Esophagus muscularis mucosa (tissue), 4 donors: ENCODE measurements at regions not wholly inside any gene's neighbourhood (a gene's known extent, or its start where the extent isn't known, plus 50 kb on each side); places are given as distances from the start of the nearest gene placed in this dataset.

Experiments
- DNase-seq: peaks from one replicate; pipeline ENCODE4 v3.0.0-alpha.2; 2017; ENCODE audit errors: extremely low spot score
- H3K27ac ChIP-seq, 4 donors: fragments of 200-600 bp; sonication (generic); replicated peaks in 1 of 4; 1 replicate in 3 of 4; 2 replicates in 1 of 4; pipeline ENCODE4 v1.5.1; 2016 to 2019; ENCODE audit warnings: mild to moderate bottlenecking in 1 of 4
- H3K27me3 ChIP-seq, 4 donors: fragments of 200-600 bp; sonication (generic); one replicate each; pipeline versions ENCODE4 v1.5.1 to v1.6.0; 2016 to 2019
- H3K36me3 ChIP-seq, 4 donors: fragments of 200-600 bp; sonication (generic); one replicate each; pipeline ENCODE4 v1.5.1; 2016 to 2019
- H3K4me1 ChIP-seq, 4 donors: fragments of 200-600 bp; sonication (generic); one replicate each; pipeline ENCODE4 v1.5.1; 2016 to 2019
- H3K4me3 ChIP-seq, 4 donors: fragments of 200-600 bp; sonication (generic); 1 replicate in 2 of 4; 2 replicates in 2 of 4; pipeline ENCODE4 v1.5.1; 2016 to 2019; ENCODE audit warnings: mild to moderate bottlenecking in 4 of 4, moderate library complexity in 1 of 4
- H3K9me3 ChIP-seq, 4 donors: fragments of 200-600 bp; sonication (generic); 1 replicate in 3 of 4; 2 replicates in 1 of 4; pipeline ENCODE4 v1.5.1; 2016 to 2019
- EP300 ChIP-seq: sonication (generic); formaldehyde crosslinking; IDR thresholded peaks from one replicate; pipeline ENCODE4 v1.6.1; 2017; ENCODE audit warnings: antibody characterized with exemption
- POLR2A ChIP-seq: fragments of 450-650 bp; IDR thresholded peaks from one replicate; pipeline ENCODE4 v1.6.1; 2017; ENCODE audit warnings: antibody characterized with exemption, moderate library complexity, mild to moderate bottlenecking, low read depth
- POLR2AphosphoS5 ChIP-seq, 2 donors: sonication (generic); formaldehyde crosslinking; IDR thresholded peaks; one replicate each; pipeline ENCODE4 v1.6.1; 2017; ENCODE audit warnings: antibody characterized with exemption in 2 of 2
- WGBS: methylation state at CpG from one replicate; pipeline ENCODE4 v1.1.5; 2018; 5-methylcytosine and 5-hydroxymethylcytosine counted together
- intact Hi-C: fragments of 100-400 bp; cut with DNase I; formaldehyde crosslinking; loops from one replicate; pipeline ENCODE4 v1.15.1; 2023
- TF ChIP-seq, protein P1 (sequence below), 3 experiments: fragments of 200-600 bp in 2 of 3; fragments of 450-650 bp in 1 of 3; sonication (generic) in 2 of 3; IDR thresholded peaks; one replicate each; pipeline ENCODE4 v1.5.1; 2017 to 2019; ENCODE audit warnings: antibody characterized with exemption in 3 of 3, mild to moderate bottlenecking in 2 of 3, moderate library complexity in 1 of 3

DNA sequence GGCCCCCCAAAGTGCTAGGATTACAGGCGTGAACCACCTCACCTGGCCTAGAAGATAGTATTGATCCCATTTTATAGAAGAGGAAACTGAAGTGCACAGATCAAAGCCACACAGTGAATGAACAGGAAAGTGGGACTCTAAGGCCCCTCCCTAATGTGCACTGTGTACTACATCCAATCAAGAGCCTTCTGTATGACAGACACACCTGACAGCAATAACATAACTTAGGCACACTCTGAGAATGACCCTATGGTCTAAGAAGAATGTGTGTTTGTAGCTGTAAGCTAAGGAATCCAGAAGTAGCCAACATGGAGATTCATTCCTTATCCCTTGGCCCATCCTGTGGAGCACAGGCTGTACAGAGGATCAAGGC, 271.2 kb downstream of the SMARCA2 start:
- 91% methylated on average over 1 of the region's 1 CpG for WGBS
- no peaks in the 10 kb centered on the region for H3K4me1 ChIP-seq
- H3K9me3 ChIP-seq: no peaks in the 10 kb centered on the region
- no peak for DNase-seq
- no peak overlapping the region for H3K27ac ChIP-seq
- H3K27me3 ChIP-seq: no peaks in the 10 kb centered on the region
- no peak overlapping the region for H3K4me3 ChIP-seq
- no peaks in the 10 kb centered on the region for H3K36me3 ChIP-seq
- intact Hi-C loops: no loop called here
- TF ChIP-seq EP300: no peak
- TF ChIP-seq POLR2A: no peak
- TF ChIP-seq, protein P1, sequence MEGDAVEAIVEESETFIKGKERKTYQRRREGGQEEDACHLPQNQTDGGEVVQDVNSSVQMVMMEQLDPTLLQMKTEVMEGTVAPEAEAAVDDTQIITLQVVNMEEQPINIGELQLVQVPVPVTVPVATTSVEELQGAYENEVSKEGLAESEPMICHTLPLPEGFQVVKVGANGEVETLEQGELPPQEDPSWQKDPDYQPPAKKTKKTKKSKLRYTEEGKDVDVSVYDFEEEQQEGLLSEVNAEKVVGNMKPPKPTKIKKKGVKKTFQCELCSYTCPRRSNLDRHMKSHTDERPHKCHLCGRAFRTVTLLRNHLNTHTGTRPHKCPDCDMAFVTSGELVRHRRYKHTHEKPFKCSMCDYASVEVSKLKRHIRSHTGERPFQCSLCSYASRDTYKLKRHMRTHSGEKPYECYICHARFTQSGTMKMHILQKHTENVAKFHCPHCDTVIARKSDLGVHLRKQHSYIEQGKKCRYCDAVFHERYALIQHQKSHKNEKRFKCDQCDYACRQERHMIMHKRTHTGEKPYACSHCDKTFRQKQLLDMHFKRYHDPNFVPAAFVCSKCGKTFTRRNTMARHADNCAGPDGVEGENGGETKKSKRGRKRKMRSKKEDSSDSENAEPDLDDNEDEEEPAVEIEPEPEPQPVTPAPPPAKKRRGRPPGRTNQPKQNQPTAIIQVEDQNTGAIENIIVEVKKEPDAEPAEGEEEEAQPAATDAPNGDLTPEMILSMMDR (IDR thresholded peaks at IDR 0.05): no peak

DNA sequence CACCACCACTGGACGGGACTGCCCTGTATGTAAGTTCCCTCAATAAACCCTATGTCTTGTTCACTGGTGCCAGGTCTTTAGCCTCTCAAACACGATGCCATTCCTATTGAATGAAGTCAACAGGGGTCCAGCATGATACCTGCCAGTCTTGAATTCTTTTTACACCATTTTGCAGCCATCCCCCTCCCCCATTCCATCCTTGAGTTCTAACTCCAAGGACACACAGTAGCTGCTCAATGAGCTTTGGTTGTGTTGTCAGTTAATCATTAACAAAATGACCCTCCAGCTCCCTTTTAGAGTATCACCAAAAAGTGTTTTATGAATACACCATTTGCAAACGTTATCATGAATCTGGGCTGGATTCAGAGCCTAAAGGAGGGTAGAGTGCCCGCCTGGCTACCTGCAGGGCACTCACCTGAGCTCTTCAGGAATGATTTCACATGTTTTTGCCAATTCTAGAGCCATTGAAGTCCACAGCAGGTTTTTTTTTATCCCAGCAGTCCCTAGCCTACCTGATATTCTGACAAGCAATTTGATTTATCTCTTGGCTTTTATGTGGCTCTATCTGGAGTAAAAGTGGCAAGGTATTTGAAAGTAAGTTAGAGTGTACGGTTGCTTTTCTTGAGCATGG, 271.8 kb downstream of the SMARCA2 start:
- Histone ChIP-seq H3K9me3 (no peaks in the 10 kb centered on the region), H3K4me1 (no peaks in the 10 kb centered on the region), H3K4me3 (no peak overlapping the region), H3K27me3 (no peaks in the 10 kb centered on the region), H3K27ac (no peak overlapping the region), H3K36me3 (no peaks in the 10 kb centered on the region)
- intact Hi-C loops: no loop called here
- no peak for DNase-seq
- TF ChIP-seq POLR2A: no peak
- WGBS: 75% methylated on average over 5 of the region's 5 CpGs

DNA sequence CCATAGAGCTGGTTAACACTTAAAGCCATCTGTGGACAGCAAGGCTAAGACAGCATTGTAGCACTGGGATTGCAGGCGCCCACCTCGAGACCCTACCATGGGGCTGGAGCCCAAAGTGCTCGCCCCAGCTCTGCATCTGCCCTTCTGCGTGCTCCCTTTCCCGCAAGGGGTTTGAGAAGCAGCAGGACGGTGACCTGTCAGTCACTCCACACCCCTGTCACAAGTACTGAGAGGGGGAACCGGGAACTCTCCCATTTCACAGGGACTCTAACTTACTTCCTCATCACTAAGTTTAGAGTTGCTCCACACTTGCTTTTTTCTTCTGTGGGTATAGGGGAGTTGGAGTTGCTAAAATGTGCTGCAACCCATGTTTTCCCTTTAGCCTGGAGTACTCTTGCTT, 273.2 kb downstream of the SMARCA2 start:
- TF ChIP-seq POLR2AphosphoS5 (IDR thresholded peaks at IDR 0.05): no peak
- TF ChIP-seq, protein P1 (IDR thresholded peaks at IDR 0.05): no peak
- no peak for TF ChIP-seq EP300
- no peak for TF ChIP-seq POLR2A
- Histone ChIP-seq H3K27ac (no peak overlapping the region), H3K27me3 (no peaks in the 10 kb centered on the region), H3K9me3 (no peaks in the 10 kb centered on the region), H3K4me3 (no peak overlapping the region), H3K36me3 (no peaks in the 10 kb centered on the region), H3K4me1 (no peaks in the 10 kb centered on the region)
- WGBS: 90% methylated on average over 7 of the region's 7 CpGs
- intact Hi-C loops: no loop called here
- DNase-seq: peak; percentile 84

DNA sequence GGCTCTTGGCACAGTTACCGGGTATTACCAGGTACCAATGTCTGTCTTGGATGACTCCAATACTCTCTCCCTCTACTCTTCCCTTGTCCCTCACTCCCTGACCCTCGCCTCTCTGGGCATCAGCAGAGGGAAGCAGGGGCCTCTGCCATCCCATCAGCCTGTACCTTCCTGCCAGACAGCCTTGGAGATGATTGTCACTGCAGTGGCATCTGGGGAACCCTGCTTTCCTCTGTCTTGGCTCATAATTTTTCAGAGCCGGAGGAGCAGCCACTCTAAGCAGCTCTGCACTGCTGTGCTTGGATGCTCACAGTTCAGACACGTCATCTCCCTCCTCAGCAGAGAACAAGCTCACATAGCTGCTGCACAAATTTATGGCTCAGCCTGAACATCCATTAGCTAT, 274.1 kb downstream of the SMARCA2 start:
- DNase-seq: no peak

DNA sequence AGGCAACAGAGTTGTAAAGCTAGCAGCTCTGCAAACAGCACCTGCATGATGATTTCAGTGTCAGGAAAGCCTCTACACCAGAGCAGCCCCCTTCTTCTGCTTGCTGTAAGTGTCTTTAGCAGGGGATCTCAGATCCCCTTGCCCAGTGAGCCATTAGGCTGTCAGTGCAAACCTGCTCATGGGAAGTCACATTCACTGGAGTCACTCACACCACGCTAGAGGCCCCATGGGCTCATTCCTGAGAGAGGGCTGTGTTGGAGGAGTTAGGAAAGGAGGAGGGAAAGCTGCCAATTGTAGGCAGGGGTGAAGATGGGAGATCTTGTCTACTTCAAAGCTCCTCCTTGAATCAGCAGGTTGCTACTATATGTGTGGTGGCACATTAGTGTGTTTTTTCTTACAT, 275.2 kb downstream of the SMARCA2 start:
- H3K36me3 ChIP-seq: no peaks in the 10 kb centered on the region
- TF ChIP-seq, protein P1 (IDR thresholded peaks at IDR 0.05): no peak
- no peak for TF ChIP-seq POLR2AphosphoS5 (IDR thresholded peaks at IDR 0.05)
- TF ChIP-seq POLR2A: no peak
- TF ChIP-seq EP300: no peak
- no peaks in the 10 kb centered on the region for H3K9me3 ChIP-seq
- no peaks in the 10 kb centered on the region for H3K4me1 ChIP-seq
- DNase-seq: peak; percentile 47
- H3K27ac ChIP-seq: no peak overlapping the region
- intact Hi-C loops: no loop called here
- H3K4me3 ChIP-seq: no peak overlapping the region
- WGBS: 80% methylated on average over 1 of the region's 1 CpG
- H3K27me3 ChIP-seq: no peaks in the 10 kb centered on the region

More for the DNA sequence above, 274.1 kb downstream of the SMARCA2 start:
- Histone ChIP-seq H3K4me1 (no peaks in the 10 kb centered on the region), H3K27ac (no peak overlapping the region), H3K36me3 (no peaks in the 10 kb centered on the region), H3K9me3 (no peaks in the 10 kb centered on the region), H3K4me3 (no peak overlapping the region), H3K27me3 (no peaks in the 10 kb centered on the region)
- TF ChIP-seq POLR2A (no peak), EP300 (no peak), POLR2AphosphoS5 (IDR thresholded peaks at IDR 0.05) (no peak)
- TF ChIP-seq, protein P1 (IDR thresholded peaks at IDR 0.05): no peak
- intact Hi-C loops: no loop called here
- WGBS: 92% methylated on average over 4 of the region's 4 CpGs
